ENCODE measurements at regions not wholly inside any gene's neighbourhood (a gene's known extent, or its start where the extent isn't known, plus 50 kb on each side); places are given as distances from the start of the nearest gene placed in this dataset.
A peak's percentile ranks its signal among the peaks of the same experiment; 100 is the strongest.

- no peaks in the 10 kb centered on the region for H3K27me3 Mint-ChIP-seq (ENCODE audit: low read depth, unreplicated experiment)
- no peak for TF ChIP-seq EZH2 (IDR thresholded peaks at IDR 0.05; ENCODE audit: insufficient read depth, low read length)
- no peak for TF ChIP-seq CTCF (IDR thresholded peaks at IDR 0.05; ENCODE audit: insufficient read depth, low read depth, low read length)
- Histone ChIP-seq H3K79me2 (ENCODE audit: insufficient read depth, low read length) (no peaks in the 10 kb centered on the region), H3K9ac (ENCODE audit: low read length) (no peak overlapping the region), H3K27ac (ENCODE audit: low read depth, low read length) (no peak overlapping the region), H3K36me3 (ENCODE audit: insufficient read depth, low read length) (no peaks in the 10 kb centered on the region), H2AFZ (ENCODE audit: low read depth, low read length) (no peak overlapping the region), H4K20me1 (ENCODE audit: insufficient read depth, low read length) (no peaks in the 10 kb centered on the region), H3K4me1 (ENCODE audit: insufficient read depth, low read length) (no peaks in the 10 kb centered on the region), H3K9me3 (ENCODE audit: insufficient read depth, low read depth, low read length) (no peaks in the 10 kb centered on the region), H3K4me2 (ENCODE audit: low read length) (no peak overlapping the region), H3K27me3 (ENCODE audit: insufficient read depth, low read length) (no peaks in the 10 kb centered on the region), H3K4me3 (ENCODE audit: insufficient read depth, low read depth, low read length) (no peak overlapping the region)
- no peaks in the 10 kb centered on the region for H3K9me3 Mint-ChIP-seq (ENCODE audit: unreplicated experiment)
- H3K36me3 Mint-ChIP-seq (ENCODE audit: low read depth, unreplicated experiment), result no peaks in the 10 kb centered on the region
- H3K4me3 Mint-ChIP-seq (ENCODE audit: unreplicated experiment), result no peak overlapping the region
- H3K4me1 Mint-ChIP-seq (ENCODE audit: low read depth, unreplicated experiment), result no peaks in the 10 kb centered on the region
- no peak for DNase-seq (ENCODE audit: low read depth)
- H3K27ac Mint-ChIP-seq (ENCODE audit: unreplicated experiment), result no peak overlapping the region
- FAIRE-seq, result no peak
These were observed 654.8 kb upstream of the POU3F2 start for GRCh38 chr6:98179606-98180005.

GRCh38 chr6:98200084-98200483 lies 634.3 kb upstream of the POU3F2 start:
- Histone ChIP-seq H3K9me3 (ENCODE audit: insufficient read depth, low read depth, low read length) (no peaks in the 10 kb centered on the region), H3K9ac (ENCODE audit: low read length) (no peak overlapping the region), H3K27me3 (ENCODE audit: insufficient read depth, low read length) (no peaks in the 10 kb centered on the region), H3K4me3 (ENCODE audit: insufficient read depth, low read depth, low read length) (no peak overlapping the region), H3K36me3 (ENCODE audit: insufficient read depth, low read length) (no peaks in the 10 kb centered on the region), H4K20me1 (ENCODE audit: insufficient read depth, low read length) (no peaks in the 10 kb centered on the region), H2AFZ (ENCODE audit: low read depth, low read length) (no peak overlapping the region), H3K27ac (ENCODE audit: low read depth, low read length) (no peak overlapping the region), H3K4me1 (ENCODE audit: insufficient read depth, low read length) (no peaks in the 10 kb centered on the region), H3K79me2 (ENCODE audit: insufficient read depth, low read length) (no peaks in the 10 kb centered on the region), H3K4me2 (ENCODE audit: low read length) (no peak overlapping the region)
- no peak overlapping the region for H3K4me3 Mint-ChIP-seq (ENCODE audit: unreplicated experiment)
- no peak for DNase-seq (ENCODE audit: low read depth)
- H3K27me3 Mint-ChIP-seq (ENCODE audit: low read depth, unreplicated experiment), result no peaks in the 10 kb centered on the region
- H3K4me1 Mint-ChIP-seq (ENCODE audit: low read depth, unreplicated experiment), result no peaks in the 10 kb centered on the region
- FAIRE-seq, result no peak
- no peaks in the 10 kb centered on the region for H3K9me3 Mint-ChIP-seq (ENCODE audit: unreplicated experiment)
- TF ChIP-seq EZH2 (IDR thresholded peaks at IDR 0.05; ENCODE audit: insufficient read depth, low read length) (no peak), CTCF (IDR thresholded peaks at IDR 0.05; ENCODE audit: insufficient read depth, low read depth, low read length) (no peak)
- H3K36me3 Mint-ChIP-seq (ENCODE audit: low read depth, unreplicated experiment), result no peaks in the 10 kb centered on the region
- H3K27ac Mint-ChIP-seq (ENCODE audit: unreplicated experiment), result no peak overlapping the region

- TF ChIP-seq EZH2 (IDR thresholded peaks at IDR 0.05; ENCODE audit: insufficient read depth, low read length) (no peak), CTCF (IDR thresholded peaks at IDR 0.05; ENCODE audit: insufficient read depth, low read depth, low read length) (no peak)
- H3K79me2 ChIP-seq (ENCODE audit: insufficient read depth, low read length), result no peaks in the 10 kb centered on the region
- peak; percentile 22 for DNase-seq (ENCODE audit: low read depth)
- Mint-ChIP-seq H3K4me1 (ENCODE audit: low read depth, unreplicated experiment) (no peaks in the 10 kb centered on the region), H3K9me3 (ENCODE audit: unreplicated experiment) (no peaks in the 10 kb centered on the region), H3K27ac (ENCODE audit: unreplicated experiment) (no peak overlapping the region), H3K36me3 (ENCODE audit: low read depth, unreplicated experiment) (no peaks in the 10 kb centered on the region), H3K27me3 (ENCODE audit: low read depth, unreplicated experiment) (no peaks in the 10 kb centered on the region), H3K4me3 (ENCODE audit: unreplicated experiment) (no peak overlapping the region)
- no peak overlapping the region for H3K4me2 ChIP-seq (ENCODE audit: low read length)
- H3K9ac ChIP-seq (ENCODE audit: low read length), result no peak overlapping the region
- no peaks in the 10 kb centered on the region for H3K36me3 ChIP-seq (ENCODE audit: insufficient read depth, low read length)
- H4K20me1 ChIP-seq (ENCODE audit: insufficient read depth, low read length), result no peaks in the 10 kb centered on the region
- no peak overlapping the region for H3K27ac ChIP-seq (ENCODE audit: low read depth, low read length)
- no peaks in the 10 kb centered on the region for H3K9me3 ChIP-seq (ENCODE audit: insufficient read depth, low read depth, low read length)
- H3K27me3 ChIP-seq (ENCODE audit: insufficient read depth, low read length), result no peaks in the 10 kb centered on the region
- no peak overlapping the region for H3K4me3 ChIP-seq (ENCODE audit: insufficient read depth, low read depth, low read length)
- no peak for FAIRE-seq
- no peaks in the 10 kb centered on the region for H3K4me1 ChIP-seq (ENCODE audit: insufficient read depth, low read length)
- H2AFZ ChIP-seq (ENCODE audit: low read depth, low read length), result no peak overlapping the region
These were observed 631.1 kb upstream of the POU3F2 start for GRCh38 chr6:98203170-98203806.
